ENCODE measurements at regions not wholly inside any gene's neighbourhood (a gene's known extent, or its start where the extent isn't known, plus 50 kb on each side); places are given as distances from the start of the nearest gene placed in this dataset.

DNA sequence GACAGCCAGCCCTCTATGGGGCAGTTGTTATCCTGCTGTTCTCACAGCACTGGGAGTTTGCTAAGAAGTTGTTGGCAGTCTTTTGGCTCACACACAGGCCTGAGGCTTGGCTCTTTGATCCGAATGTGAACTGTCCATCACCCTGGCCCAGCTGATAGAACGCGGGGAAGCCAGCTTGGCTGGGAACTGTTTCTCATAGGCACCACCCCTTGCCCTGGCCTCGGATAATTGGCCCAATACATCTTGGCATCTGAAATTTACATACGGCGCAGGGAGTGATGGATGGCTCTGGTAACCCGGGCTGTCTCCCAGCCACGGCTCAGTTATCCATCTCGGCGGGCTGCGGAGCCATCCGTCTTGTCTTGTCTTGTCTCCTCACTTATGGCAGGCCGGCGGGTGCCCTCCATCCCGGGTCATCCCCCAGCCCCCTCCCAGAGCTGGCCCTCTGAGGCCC lies 164.1 kb downstream of the PHETA1 start:
- DNase-seq (ENCODE audit: extremely low spot score, unreplicated experiment), result no peak
- no peak overlapping the region for H3K27ac Mint-ChIP-seq (ENCODE audit: unreplicated experiment)
- no peaks in the 10 kb centered on the region for H3K27me3 Mint-ChIP-seq (ENCODE audit: unreplicated experiment)
- no peak overlapping the region for H3K4me3 Mint-ChIP-seq (ENCODE audit: unreplicated experiment)
- no peaks in the 10 kb centered on the region for H3K36me3 Mint-ChIP-seq (ENCODE audit: unreplicated experiment)
- TF ChIP-seq, protein P1, sequence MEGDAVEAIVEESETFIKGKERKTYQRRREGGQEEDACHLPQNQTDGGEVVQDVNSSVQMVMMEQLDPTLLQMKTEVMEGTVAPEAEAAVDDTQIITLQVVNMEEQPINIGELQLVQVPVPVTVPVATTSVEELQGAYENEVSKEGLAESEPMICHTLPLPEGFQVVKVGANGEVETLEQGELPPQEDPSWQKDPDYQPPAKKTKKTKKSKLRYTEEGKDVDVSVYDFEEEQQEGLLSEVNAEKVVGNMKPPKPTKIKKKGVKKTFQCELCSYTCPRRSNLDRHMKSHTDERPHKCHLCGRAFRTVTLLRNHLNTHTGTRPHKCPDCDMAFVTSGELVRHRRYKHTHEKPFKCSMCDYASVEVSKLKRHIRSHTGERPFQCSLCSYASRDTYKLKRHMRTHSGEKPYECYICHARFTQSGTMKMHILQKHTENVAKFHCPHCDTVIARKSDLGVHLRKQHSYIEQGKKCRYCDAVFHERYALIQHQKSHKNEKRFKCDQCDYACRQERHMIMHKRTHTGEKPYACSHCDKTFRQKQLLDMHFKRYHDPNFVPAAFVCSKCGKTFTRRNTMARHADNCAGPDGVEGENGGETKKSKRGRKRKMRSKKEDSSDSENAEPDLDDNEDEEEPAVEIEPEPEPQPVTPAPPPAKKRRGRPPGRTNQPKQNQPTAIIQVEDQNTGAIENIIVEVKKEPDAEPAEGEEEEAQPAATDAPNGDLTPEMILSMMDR (IDR thresholded peaks at IDR 0.05), result no peak
- H3K9me3 Mint-ChIP-seq (ENCODE audit: unreplicated experiment), result no peaks in the 10 kb centered on the region
- no peaks in the 10 kb centered on the region for H3K4me1 Mint-ChIP-seq (ENCODE audit: unreplicated experiment)

DNA sequence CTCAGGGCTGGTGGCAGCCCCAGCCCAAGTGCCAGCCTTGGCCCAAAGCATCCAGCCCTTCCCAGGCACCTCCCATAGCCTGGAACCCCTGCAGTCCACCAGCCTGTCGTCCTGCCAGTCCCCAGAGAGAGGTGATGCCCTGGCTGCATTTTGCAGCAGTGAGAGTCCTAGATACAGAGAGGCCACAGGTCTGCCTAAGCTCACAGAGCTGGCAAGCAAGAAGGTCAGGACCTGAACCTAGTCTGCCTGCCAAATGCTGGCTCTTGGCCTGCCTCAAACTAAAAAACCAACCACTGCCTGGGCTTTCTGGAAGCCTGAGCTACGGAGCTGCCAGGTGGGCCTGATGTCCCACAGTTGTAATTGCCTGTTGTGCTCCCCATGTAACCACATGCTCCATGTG lies 164.9 kb downstream of the PHETA1 start:
- no peak for DNase-seq (ENCODE audit: extremely low spot score, unreplicated experiment)
- Mint-ChIP-seq H3K4me1 (ENCODE audit: unreplicated experiment) (no peaks in the 10 kb centered on the region), H3K27ac (ENCODE audit: unreplicated experiment) (no peak overlapping the region), H3K27me3 (ENCODE audit: unreplicated experiment) (no peaks in the 10 kb centered on the region), H3K36me3 (ENCODE audit: unreplicated experiment) (no peaks in the 10 kb centered on the region), H3K4me3 (ENCODE audit: unreplicated experiment) (no peak overlapping the region), H3K9me3 (ENCODE audit: unreplicated experiment) (no peaks in the 10 kb centered on the region)
- TF ChIP-seq, protein P1 (IDR thresholded peaks at IDR 0.05), result no peak

DNA sequence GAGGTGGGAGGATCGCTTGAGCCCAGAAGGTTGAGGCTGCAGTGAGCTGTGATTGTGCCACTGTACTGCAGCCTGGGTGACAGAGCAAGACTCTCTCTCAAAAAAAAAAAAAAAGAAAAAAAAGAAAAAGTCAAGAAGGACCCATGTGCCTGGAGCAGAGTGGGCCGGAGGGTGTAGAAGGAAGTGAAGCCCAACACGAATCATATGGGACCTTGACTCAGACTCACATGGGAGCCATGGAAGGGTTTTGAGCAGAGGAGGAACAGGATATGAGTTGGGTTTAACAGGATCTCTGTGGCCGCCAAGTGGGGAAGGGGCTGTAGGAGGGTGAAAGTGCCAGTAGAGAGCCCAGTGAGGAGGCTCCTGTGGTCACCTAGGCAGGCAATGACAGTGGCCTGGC lies 165.4 kb downstream of the PHETA1 start:
- DNase-seq (ENCODE audit: extremely low spot score, unreplicated experiment), result no peak
- H3K36me3 Mint-ChIP-seq (ENCODE audit: unreplicated experiment), result no peaks in the 10 kb centered on the region
- TF ChIP-seq, protein P1 (IDR thresholded peaks at IDR 0.05), result no peak
- no peak overlapping the region for H3K4me3 Mint-ChIP-seq (ENCODE audit: unreplicated experiment)
- no peaks in the 10 kb centered on the region for H3K9me3 Mint-ChIP-seq (ENCODE audit: unreplicated experiment)
- no peak overlapping the region for H3K27ac Mint-ChIP-seq (ENCODE audit: unreplicated experiment)
- no peaks in the 10 kb centered on the region for H3K27me3 Mint-ChIP-seq (ENCODE audit: unreplicated experiment)
- H3K4me1 Mint-ChIP-seq (ENCODE audit: unreplicated experiment), result no peaks in the 10 kb centered on the region

DNA sequence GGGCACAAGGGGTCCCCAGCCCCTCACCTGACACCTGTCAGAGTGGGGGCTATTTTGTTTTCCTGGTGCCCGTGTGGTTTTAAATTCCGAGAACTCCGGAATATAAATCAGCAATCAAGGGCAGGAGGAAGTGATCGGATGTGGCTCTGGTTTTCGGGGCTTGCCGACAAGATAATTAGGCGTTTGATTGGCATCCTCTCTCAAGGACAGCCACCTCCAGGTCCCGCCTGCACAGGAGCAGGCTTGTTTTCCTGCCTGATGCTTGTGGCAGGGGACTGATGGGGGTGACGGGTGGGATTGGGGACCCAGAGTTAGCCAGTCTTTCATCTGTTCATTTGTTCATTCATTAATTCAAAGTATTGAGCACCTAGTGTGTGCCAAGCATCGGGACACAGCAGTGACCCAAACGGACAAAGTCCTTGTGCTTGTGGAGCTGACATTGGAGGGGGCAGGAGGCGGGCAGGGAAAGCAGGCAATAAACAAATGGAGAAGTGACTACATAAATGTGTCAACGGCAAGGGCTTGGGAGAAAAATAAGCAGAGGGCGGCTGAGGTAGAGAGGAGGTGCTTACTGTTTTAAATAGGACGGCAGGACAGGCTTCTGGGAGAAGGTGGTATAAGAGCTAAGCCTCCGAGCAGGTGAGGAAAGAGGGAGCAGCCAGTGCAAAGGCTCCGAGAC lies 166.5 kb downstream of the PHETA1 start:
- Mint-ChIP-seq H3K9me3 (ENCODE audit: unreplicated experiment) (no peaks in the 10 kb centered on the region), H3K27ac (ENCODE audit: unreplicated experiment) (no peak overlapping the region), H3K4me1 (ENCODE audit: unreplicated experiment) (no peaks in the 10 kb centered on the region), H3K4me3 (ENCODE audit: unreplicated experiment) (no peak overlapping the region), H3K36me3 (ENCODE audit: unreplicated experiment) (no peaks in the 10 kb centered on the region), H3K27me3 (ENCODE audit: unreplicated experiment) (no peaks in the 10 kb centered on the region)
- DNase-seq (ENCODE audit: extremely low spot score, unreplicated experiment), result no peak
- TF ChIP-seq, protein P1 (IDR thresholded peaks at IDR 0.05), result no peak

DNA sequence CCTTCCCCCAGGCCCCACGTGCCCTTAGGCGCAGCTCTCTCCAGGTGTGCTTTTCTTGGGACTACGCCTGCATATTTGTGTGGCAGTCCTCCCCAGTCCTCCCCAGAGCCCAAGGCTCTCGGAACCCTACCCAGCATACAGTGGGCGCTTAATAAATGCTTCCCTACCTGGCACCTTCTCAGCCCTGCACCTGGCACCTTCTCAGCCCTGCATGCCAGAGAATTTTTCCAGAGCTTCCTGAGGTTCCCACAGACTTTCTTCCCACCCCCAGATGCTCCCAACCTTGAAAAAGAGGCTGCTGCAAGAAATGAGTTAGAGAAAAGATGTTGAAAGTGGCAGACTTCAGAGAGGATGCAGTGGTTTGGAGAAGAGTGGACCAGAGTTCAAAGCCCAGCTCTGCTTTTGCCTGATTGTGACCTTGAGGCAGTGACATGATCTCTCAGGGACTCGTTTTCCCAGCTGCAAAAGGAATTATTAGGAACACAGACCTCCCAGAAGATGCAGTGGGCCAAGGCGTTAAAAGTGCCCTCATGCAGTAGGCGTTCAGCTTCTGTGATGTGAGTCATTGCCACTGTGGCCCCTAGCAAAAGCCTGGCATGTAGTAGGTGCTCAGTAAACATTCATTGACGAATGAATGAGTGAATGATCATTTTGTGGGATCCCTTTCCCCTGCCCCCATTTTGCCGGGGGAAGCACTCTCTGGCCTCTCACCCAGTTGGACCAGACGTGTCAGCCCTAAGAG lies 167.2 kb downstream of the PHETA1 start:
- TF ChIP-seq, protein P1 (IDR thresholded peaks at IDR 0.05), result no peak
- no peak for DNase-seq (ENCODE audit: extremely low spot score, unreplicated experiment)
- Mint-ChIP-seq H3K36me3 (ENCODE audit: unreplicated experiment) (no peaks in the 10 kb centered on the region), H3K9me3 (ENCODE audit: unreplicated experiment) (no peaks in the 10 kb centered on the region), H3K4me3 (ENCODE audit: unreplicated experiment) (no peak overlapping the region), H3K4me1 (ENCODE audit: unreplicated experiment) (no peaks in the 10 kb centered on the region), H3K27ac (ENCODE audit: unreplicated experiment) (no peak overlapping the region), H3K27me3 (ENCODE audit: unreplicated experiment) (no peaks in the 10 kb centered on the region)

All from osteocyte (in vitro differentiated cells).